GM21367 (cell line): ENCODE measurements at regions not wholly inside any gene's neighbourhood (a gene's known extent, or its start where the extent isn't known, plus 50 kb on each side); places are given as distances from the start of the nearest gene placed in this dataset.

Source experiments
- ATAC-seq: cut with Tn5 transposase; IDR thresholded peaks from one replicate; pipeline ENCODE4 v1.9.1; 2021; ENCODE audit not compliant: unreplicated experiment

- no peak for ATAC-seq
Observed at GRCh38 chr5:93174930-93175329, 406.1 kb downstream of the NR2F1-AS1 start.

GRCh38 chr5:93165559-93165958 lies 415.5 kb downstream of the NR2F1-AS1 start:
- ATAC-seq, result no peak

- no peak for ATAC-seq
Observed at GRCh38 chr5:93164690-93165089, 416.3 kb downstream of the NR2F1-AS1 start.

- no peak for ATAC-seq
Observed at GRCh38 chr5:93163010-93163663, 417.9 kb downstream of the NR2F1-AS1 start.

- ATAC-seq, result no peak
Observed at GRCh38 chr5:93161661-93162654, 419.1 kb downstream of the NR2F1-AS1 start.

- no peak for ATAC-seq
Observed at GRCh38 chr5:93158841-93159240, 422.2 kb downstream of the NR2F1-AS1 start.

- no peak for ATAC-seq
Observed at GRCh38 chr5:93156566-93156965, 424.5 kb downstream of the NR2F1-AS1 start.

GRCh38 chr5:93154535-93154934 lies 426.5 kb downstream of the NR2F1-AS1 start:
- no peak for ATAC-seq

GRCh38 chr5:93153461-93153860 lies 427.6 kb downstream of the NR2F1-AS1 start:
- ATAC-seq, result no peak

GRCh38 chr5:93151896-93152295 lies 429.1 kb downstream of the NR2F1-AS1 start:
- no peak for ATAC-seq

- ATAC-seq, result no peak
Observed at GRCh38 chr5:93151121-93151520, 429.9 kb downstream of the NR2F1-AS1 start.

GRCh38 chr5:93150311-93151012 lies 430.6 kb downstream of the NR2F1-AS1 start:
- no peak for ATAC-seq

- no peak for ATAC-seq
Observed at GRCh38 chr5:93145767-93146166, 435.3 kb downstream of the NR2F1-AS1 start.

- ATAC-seq, result no peak
Observed at GRCh38 chr5:93145019-93145418, 436.0 kb downstream of the NR2F1-AS1 start.

- ATAC-seq, result no peak
Observed at GRCh38 chr5:93141969-93142368, 439.1 kb downstream of the NR2F1-AS1 start.

- no peak for ATAC-seq
Observed at GRCh38 chr5:93130624-93131490, 450.2 kb downstream of the NR2F1-AS1 start.

GRCh38 chr5:93126634-93127033 lies 454.4 kb downstream of the NR2F1-AS1 start:
- no peak for ATAC-seq

GRCh38 chr5:93123127-93123526 lies 457.9 kb downstream of the NR2F1-AS1 start:
- no peak for ATAC-seq

- no peak for ATAC-seq
Observed at GRCh38 chr5:93122446-93122845, 458.6 kb downstream of the NR2F1-AS1 start.

- ATAC-seq, result no peak
Observed at GRCh38 chr5:93120771-93121170, 460.2 kb downstream of the NR2F1-AS1 start.

GRCh38 chr5:93120051-93120450 lies 461.0 kb downstream of the NR2F1-AS1 start:
- no peak for ATAC-seq
